GM19035 (cell line): ENCODE measurements at regions not wholly inside any gene's neighbourhood (a gene's known extent, or its start where the extent isn't known, plus 50 kb on each side); places are given as distances from the start of the nearest gene placed in this dataset.

Experiments
- ATAC-seq: cut with Tn5 transposase; IDR thresholded peaks from one replicate; pipeline ENCODE4 v1.9.1; 2021; ENCODE audit not compliant: unreplicated experiment

- no peak for ATAC-seq
Measured at GRCh38 chr5:125609011-125609410, 814.2 kb upstream of the GRAMD2B start.

DNA sequence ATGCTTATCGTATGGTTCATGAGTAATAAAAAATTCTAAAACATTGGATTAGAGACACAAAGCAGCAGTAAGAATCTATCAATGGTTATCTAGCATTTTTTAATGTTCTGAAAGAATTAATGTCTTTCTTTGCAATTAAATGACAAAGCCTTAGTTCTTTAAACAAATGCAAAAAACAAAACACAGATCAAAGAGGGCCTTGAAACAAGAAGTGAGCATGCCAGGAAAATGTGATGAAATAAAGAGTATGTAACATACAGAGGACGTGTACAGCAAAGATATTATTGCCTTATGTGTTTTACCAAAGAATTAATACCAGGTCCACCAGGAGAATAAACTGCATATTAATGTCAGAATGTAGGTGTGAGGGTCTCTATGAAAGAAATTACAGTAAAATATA, 812.3 kb upstream of the GRAMD2B start:
- ATAC-seq = no peak

DNA sequence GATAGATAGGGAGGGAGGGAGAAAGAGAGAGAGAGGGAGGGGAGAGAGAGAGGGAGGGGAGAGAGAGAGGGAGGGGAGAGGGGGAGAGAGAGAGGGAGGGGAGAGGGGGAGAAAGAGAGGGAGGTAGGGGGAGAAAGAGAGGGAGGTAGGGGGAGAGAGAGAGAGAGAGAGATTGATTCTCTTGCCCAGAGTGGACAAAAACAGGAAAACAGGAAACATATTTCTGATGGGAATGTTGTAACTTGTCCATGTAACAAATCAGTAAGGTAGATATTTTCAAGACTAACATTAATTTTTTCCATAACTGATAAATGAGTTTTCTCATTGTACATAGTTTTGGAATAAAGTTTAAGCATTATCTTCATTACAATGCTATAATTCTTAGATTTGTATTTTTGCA, 811.7 kb upstream of the GRAMD2B start:
- ATAC-seq = no peak

- no peak for ATAC-seq
Measured at GRCh38 chr5:125612181-125612721, 811.0 kb upstream of the GRAMD2B start.

- ATAC-seq = no peak
Measured at GRCh38 chr5:125612776-125613175, 810.4 kb upstream of the GRAMD2B start.

DNA sequence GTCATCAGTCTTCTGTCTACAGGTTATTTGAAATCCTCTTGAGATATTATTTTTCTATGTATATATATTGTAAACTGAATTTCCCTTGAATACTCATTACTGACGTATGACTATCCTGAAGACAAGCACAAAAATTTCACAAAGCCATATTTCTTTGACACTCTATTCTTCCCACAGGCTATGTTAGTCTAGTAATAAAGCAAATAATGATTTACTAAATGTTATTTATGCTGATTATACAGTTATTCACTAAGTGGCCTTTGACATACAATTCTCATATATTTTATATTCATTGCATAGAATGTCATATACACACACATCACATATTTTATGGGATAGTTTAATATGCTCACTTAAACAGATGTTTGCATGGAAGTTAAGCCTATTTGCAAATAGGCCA, 793.0 kb upstream of the GRAMD2B start:
- ATAC-seq = no peak

- no peak for ATAC-seq
Measured at GRCh38 chr5:125633523-125633922, 789.7 kb upstream of the GRAMD2B start.

DNA sequence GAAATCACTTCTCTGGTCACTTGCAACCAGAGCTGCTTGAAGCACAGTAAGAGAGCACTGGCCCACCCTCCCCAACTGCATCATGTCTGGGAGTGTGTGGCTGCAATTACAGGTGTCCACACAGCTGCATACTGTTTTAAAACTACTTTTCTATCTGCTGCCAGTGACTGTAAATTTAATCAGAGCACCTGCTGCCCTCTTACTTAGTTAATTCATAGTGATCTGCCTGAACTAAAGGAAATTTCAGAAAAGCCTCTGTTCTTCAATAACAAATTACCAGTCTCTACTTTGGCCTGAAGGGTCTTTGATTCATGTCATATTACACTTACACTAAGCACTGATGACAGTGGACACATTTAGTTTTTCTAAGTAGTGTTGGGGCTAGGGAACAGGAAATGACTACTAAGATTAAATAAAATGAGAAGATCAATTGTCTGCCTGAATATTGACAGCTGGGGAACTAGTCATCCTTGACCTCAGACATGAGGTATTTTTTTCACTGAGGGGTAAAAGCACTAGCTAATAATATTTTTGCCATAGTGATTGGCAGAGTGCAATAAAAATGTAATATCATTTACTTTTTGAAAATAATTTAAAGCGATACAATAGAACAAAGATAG, 788.9 kb upstream of the GRAMD2B start:
- no peak for ATAC-seq

DNA sequence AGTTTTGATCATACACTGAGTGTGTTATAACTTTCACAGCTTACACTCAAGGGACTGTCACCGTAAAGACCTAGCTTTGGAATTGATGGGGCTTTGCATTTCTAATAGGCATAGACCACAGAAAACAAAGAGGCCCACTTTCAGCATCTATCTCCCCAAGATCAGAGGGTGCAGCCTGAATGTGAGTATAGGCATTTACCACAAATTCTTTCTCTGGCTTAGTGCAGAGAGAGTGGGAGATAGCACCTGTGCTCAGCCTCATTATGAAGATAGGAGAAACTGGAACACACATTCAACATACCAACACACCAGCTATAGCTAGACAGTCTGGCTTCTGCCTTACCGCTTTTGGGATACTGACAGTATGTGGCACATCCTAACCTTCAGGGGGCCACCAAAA, 783.4 kb upstream of the GRAMD2B start:
- ATAC-seq = no peak

- ATAC-seq = no peak
Measured at GRCh38 chr5:125652761-125653160, 770.4 kb upstream of the GRAMD2B start.

- ATAC-seq = no peak
Measured at GRCh38 chr5:125654392-125654791, 768.8 kb upstream of the GRAMD2B start.

GRCh38 chr5:125655156-125655555, 768.1 kb upstream of the GRAMD2B start:
- no peak for ATAC-seq

DNA sequence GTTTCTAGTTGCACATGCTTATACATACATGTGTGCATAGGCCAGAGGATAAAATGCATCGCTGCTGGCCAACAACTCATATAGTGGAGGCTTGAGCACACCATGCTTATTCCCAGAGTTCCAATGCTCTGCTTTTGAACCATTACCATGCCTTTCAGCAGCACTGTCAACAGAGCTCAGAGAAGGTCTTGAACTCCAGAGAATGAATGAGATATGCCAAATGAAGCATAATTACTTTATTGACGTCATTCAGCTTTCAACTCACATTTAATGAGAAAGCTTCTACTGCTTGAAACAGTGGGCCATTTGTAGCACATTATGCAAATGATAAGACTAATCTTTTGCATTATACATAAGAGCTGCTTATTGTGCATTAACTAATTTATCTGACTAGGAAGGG, 765.3 kb upstream of the GRAMD2B start:
- no peak for ATAC-seq

DNA sequence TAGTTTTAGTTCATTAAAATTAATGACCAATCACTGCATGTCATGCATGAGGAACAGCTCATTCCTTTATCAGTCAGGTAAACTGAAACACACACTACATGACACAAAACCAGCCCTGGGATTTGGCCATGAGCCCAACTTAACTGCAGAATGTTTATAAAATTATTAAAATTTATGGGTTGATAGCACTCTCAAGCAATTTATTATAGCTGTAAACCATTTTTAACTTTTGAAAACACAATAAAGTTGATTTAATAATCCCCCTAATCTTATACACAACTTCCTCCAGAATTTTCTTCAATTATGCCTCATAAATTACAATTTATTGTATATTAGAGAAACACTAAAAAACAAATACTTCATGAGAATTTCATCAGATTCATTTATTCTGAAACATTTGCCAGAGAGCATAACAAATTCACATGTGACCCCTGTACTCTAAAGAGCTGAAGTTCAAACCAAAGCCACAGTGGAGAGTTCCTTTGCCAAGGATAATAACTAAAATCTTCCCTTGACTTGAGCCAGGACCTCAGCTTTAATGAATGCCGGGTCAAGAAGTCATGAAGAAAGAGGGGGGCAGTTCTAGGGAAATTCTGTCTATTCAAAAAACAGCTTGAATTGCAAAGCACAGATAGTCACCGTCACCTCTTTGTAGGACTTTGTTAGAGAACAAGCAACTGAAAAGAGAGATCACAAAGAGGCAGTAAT, 763.7 kb upstream of the GRAMD2B start:
- ATAC-seq = no peak

DNA sequence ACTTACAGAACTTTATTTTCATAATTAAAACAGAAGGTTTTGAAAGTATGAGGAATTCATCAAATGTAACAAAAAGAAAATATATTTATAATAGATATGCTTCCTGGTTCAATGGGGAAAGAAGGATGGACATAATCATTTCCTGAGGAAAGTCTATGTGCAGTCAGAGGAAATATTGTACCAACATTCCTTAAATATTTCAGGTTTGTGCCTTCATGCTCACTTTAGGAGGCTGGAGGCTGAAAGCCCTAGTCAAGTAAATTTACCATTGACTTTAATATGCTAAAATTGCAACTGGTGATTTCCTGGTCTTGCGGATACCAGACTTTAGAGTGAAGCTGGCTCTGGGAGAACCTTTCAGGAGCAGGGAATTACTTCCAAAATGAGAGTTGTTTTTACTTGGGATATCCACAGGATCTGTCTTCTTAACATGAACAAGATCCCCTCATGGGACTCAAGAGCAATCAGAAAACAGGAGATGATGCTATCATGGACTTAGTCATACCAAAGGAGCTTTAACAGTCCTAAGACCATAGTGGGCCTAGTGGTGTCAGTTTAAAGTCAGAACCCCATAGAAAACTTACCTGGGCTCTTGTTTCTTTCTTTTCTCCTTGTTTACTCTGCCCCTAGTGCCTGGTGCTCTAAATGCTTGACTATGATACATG, 762.8 kb upstream of the GRAMD2B start:
- no peak for ATAC-seq

GRCh38 chr5:125661584-125661983, 761.6 kb upstream of the GRAMD2B start:
- ATAC-seq = no peak

DNA sequence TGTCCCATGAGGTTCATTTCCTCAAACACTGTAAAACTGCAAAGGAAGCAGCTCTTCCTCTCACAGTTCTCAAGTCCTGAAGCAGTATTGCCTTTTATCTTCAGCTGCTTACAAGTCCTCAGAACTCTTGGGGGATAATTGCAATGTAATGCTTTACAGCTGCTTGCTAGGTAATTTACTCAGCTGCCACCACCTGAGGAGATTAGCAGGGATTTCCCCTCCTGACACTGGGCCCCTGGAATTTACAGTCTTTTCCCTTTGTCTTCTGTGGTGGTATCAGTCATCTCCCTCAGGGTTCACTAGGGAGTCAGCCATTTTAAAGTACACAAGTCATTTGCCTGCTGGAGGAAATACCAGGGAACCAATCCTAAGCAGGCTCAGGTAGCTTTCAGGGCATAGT, 754.3 kb upstream of the GRAMD2B start:
- no peak for ATAC-seq

DNA sequence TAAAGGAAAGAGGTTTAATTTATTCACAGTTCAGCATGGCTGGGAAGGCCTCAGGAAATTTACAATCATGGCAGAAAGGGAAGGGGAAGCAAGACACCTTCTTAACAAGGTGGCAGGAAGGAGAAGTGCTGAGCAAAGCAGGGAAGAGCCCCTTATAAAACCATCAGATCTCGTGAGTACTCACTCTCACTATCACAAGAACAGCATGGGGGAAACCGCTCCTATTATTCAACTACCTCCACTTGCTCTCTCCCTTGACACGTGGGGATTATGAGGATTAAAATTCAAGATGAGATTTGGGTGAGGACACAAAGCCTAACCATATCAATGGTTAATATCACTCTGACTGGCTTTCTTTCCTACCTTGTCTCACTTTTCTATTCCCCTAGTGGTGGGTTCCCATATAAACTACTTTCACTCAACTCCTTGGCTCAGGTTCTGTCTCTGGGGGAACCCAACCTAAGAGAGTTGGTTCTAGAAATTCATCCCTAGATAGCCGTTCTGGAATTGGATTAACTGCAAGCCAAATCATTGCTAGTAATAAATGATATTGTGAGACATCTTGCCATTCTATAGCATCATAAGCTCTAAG, 749.8 kb upstream of the GRAMD2B start:
- no peak for ATAC-seq

- no peak for ATAC-seq
Measured at GRCh38 chr5:125679522-125679921, 743.7 kb upstream of the GRAMD2B start.

DNA sequence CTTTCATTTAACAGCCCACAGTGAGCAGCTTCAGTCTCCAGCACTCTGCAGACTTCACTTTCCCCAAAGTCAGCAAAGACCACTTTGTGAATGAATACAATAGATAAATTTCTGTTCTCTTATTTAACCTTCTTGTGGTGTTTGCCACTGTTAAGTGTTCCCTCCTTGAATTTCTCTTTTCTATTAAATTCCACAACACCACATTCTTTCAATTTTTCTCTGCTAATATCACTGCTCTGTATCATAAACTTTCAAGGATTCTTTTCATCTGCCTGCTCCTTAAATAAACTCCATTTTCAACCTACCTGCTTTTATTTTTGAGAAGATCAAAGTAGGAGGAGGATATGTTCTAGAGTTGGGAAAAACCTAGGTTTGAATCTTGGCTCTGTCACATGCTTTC, 739.5 kb upstream of the GRAMD2B start:
- no peak for ATAC-seq

DNA sequence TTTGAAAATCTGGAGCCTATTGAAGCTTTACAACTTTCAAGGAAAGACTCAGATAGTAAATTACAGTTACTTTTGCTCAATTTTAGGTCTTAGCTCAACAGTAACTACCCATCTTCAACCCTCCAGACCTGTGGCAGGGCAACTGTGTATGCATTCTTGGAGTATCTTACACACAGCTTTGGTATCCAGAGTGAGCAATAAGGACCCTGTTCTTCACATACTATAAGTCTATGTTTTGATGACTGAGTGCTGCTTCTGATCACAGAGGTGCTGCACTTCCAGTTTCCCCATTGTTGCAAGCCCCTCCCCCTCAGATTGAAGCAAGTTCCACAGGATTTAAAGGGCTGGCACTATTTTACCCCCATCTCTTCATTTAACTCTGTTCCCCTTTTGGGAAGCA, 737.4 kb upstream of the GRAMD2B start:
- ATAC-seq = no peak
